GM12874 (cell line): ENCODE measurements at regions not wholly inside any gene's neighbourhood (a gene's known extent, or its start where the extent isn't known, plus 50 kb on each side); places are given as distances from the start of the nearest gene placed in this dataset.

Experiments
- CTCF ChIP-seq: IDR thresholded peaks from 2 replicates; pipeline ENCODE4 v1.5.1; 2011; ENCODE audit warnings: low read depth, mild to moderate bottlenecking, control low read depth, low read length, moderate library complexity; ENCODE audit not compliant: insufficient read depth

- TF ChIP-seq CTCF: peak; percentile 12; the same call in 1 of the 2 replicates
These were observed 789.6 kb upstream of the EYS start for GRCh38 chr6:66496659-66497058.

GRCh38 chr6:66489269-66489987, 782.4 kb upstream of the EYS start:
- TF ChIP-seq CTCF: no peak

- TF ChIP-seq CTCF: no peak
These were observed 774.2 kb upstream of the EYS start for GRCh38 chr6:66481216-66481615.

GRCh38 chr6:66478705-66479104, 771.7 kb upstream of the EYS start:
- TF ChIP-seq CTCF: no peak

- TF ChIP-seq CTCF: no peak
These were observed 728.3 kb upstream of the EYS start for GRCh38 chr6:66435321-66435720.

- TF ChIP-seq CTCF: no peak
These were observed 722.2 kb upstream of the EYS start for GRCh38 chr6:66429210-66429609.

- no peak for TF ChIP-seq CTCF
These were observed 716.0 kb upstream of the EYS start for GRCh38 chr6:66423047-66423446.
